OCI-LY7 (cell line): ENCODE measurements at regions not wholly inside any gene's neighbourhood (a gene's known extent, or its start where the extent isn't known, plus 50 kb on each side); places are given as distances from the start of the nearest gene placed in this dataset.

Experiments used
- BruUV-seq: library from RNA; stranded (reverse); fragments of 400-500 nt; replicated peaks from 2 replicates; lab custom pipeline; 2021; lab: Mats Ljungman, UMichigan
- CTCF ChIA-PET: fragments of 300-600 bp; sonication (Branson Sonifier 250); formaldehyde crosslinking; loops from one replicate; lab custom pipeline; 2022; ENCODE audit warnings: antibody characterized with exemption; ENCODE audit not compliant: unreplicated experiment; lab: Charles Lee
- POLR2A ChIA-PET: fragments of 300-600 bp; sonication (Branson Sonifier 250); formaldehyde crosslinking; loops from one replicate; lab custom pipeline; 2022; ENCODE audit warnings: antibody characterized with exemption; lab: Charles Lee
- DNase-seq: peaks from one replicate; pipeline ENCODE4 v3.0.0-alpha.2; 2015; ENCODE audit warnings: low spot score
- H2AFZ ChIP-seq: fragments of 200-600 bp; sonication (generic), shearing (Covaris generic); 2 replicates; pipeline ENCODE4 v1.6.1; 2014; ENCODE audit warnings: mild to moderate bottlenecking, antibody characterized with exemption, low read length, moderate library complexity
- H3K27ac ChIP-seq: fragments of 200-600 bp; sonication (generic); 2 replicates; pipeline ENCODE4 v1.5.1; 2014; ENCODE audit warnings: mixed run types, low read depth, mild to moderate bottlenecking, moderate library complexity, low read length, inconsistent platforms; ENCODE audit not compliant: poor library complexity, severe bottlenecking
- H3K36me3 ChIP-seq: fragments of 200-600 bp; sonication (generic); 2 replicates; pipeline ENCODE4 v1.6.1; 2014; ENCODE audit warnings: mild to moderate bottlenecking, antibody characterized with exemption, low read length, moderate library complexity, mixed read lengths; ENCODE audit not compliant: insufficient read depth
- H3K4me1 ChIP-seq: fragments of 200-600 bp; sonication (generic); 2 replicates; pipeline ENCODE4 v1.5.1; 2014; ENCODE audit warnings: mild to moderate bottlenecking, low read length; ENCODE audit not compliant: insufficient read depth, poor library complexity, severe bottlenecking
- H3K4me2 ChIP-seq: fragments of 200-600 bp; sonication (generic); 2 replicates; pipeline ENCODE4 v1.6.1; 2014; ENCODE audit warnings: mild to moderate bottlenecking, low read length
- H3K4me3 ChIP-seq: fragments of 200-600 bp; sonication (generic); 2 replicates; pipeline ENCODE4 v1.5.1; 2014; ENCODE audit warnings: mild to moderate bottlenecking, low read depth, low read length; ENCODE audit not compliant: poor library complexity, severe bottlenecking
- H3K79me2 ChIP-seq: fragments of 200-600 bp; sonication (generic); 2 replicates; pipeline ENCODE4 v1.6.1; 2016; ENCODE audit warnings: low read depth, mild to moderate bottlenecking, low read length, moderate library complexity, mixed read lengths; ENCODE audit not compliant: insufficient read depth
- H3K9me2 ChIP-seq: fragments of 200-600 bp; sonication (generic); 2 replicates; pipeline ENCODE4 v1.6.1; 2016; ENCODE audit warnings: mild to moderate bottlenecking, low read length, mixed read lengths; ENCODE audit not compliant: insufficient read depth
- H3K9me3 ChIP-seq: fragments of 200-600 bp; sonication (generic); 2 replicates; pipeline ENCODE4 v1.6.1; 2014; ENCODE audit warnings: mild to moderate bottlenecking, mixed run types, low read length, mixed read lengths
- H4K20me1 ChIP-seq: fragments of 200-600 bp; sonication (generic); 2 replicates; pipeline ENCODE4 v1.6.1; 2014; ENCODE audit warnings: mild to moderate bottlenecking, antibody characterized with exemption, low read length, moderate library complexity, mixed read lengths; ENCODE audit not compliant: insufficient read depth
- CTCF ChIP-seq: fragments of 200-600 bp; sonication (generic); conservative IDR thresholded peaks from 2 replicates; pipeline ENCODE4 v1.5.1; 2014; ENCODE audit warnings: mild to moderate bottlenecking, antibody characterized with exemption, low read length, moderate library complexity, mixed read lengths
- EZH2phosphoT487 ChIP-seq: fragments of 200-600 bp; sonication (generic); IDR thresholded peaks from 2 replicates; pipeline ENCODE4 v1.6.1; 2018; ENCODE audit warnings: low read depth, borderline replicate concordance, mild to moderate bottlenecking, mixed run types, antibody characterized with exemption, low read length, moderate library complexity, mixed read lengths
- intact Hi-C: fragments of 100-400 bp; cut with micrococcal nuclease; formaldehyde crosslinking; loops from one replicate; pipeline ENCODE4 v1.10.0; 2022; ENCODE audit not compliant: unreplicated experiment

- intact Hi-C loops = no loop called here
- ChIA-PET POLR2A (no interaction called here), CTCF (no interaction called here)
- TF ChIP-seq EZH2phosphoT487 (no peak), CTCF (no peak)
- no peaks in the 10 kb centered on the region for H3K36me3 ChIP-seq
- H3K4me1 ChIP-seq = no peaks in the 10 kb centered on the region
- no TSS peak for BruUV-seq
- no peak overlapping the region for H2AFZ ChIP-seq
- DNase-seq = no peak
- no peak overlapping the region for H3K27ac ChIP-seq
- H3K79me2 ChIP-seq = no peaks in the 10 kb centered on the region
- no peaks in the 10 kb centered on the region for H3K9me3 ChIP-seq
- no peaks in the 10 kb centered on the region for H4K20me1 ChIP-seq
- H3K4me2 ChIP-seq = no peak overlapping the region
- no peak overlapping the region for H3K4me3 ChIP-seq
- no peaks in the 10 kb centered on the region for H3K9me2 ChIP-seq
These were observed 985.0 kb upstream of the GOT2 start for GRCh38 chr16:59719121-59719520.

GRCh38 chr16:59707436-59708226 is 973.5 kb upstream of the GOT2 start:
- DNase-seq = no peak
- Histone ChIP-seq H3K9me2 (no peaks in the 10 kb centered on the region), H4K20me1 (no peaks in the 10 kb centered on the region), H3K4me1 (no peaks in the 10 kb centered on the region), H3K27ac (no peak overlapping the region), H3K79me2 (no peaks in the 10 kb centered on the region), H3K4me3 (no peak overlapping the region), H3K36me3 (no peaks in the 10 kb centered on the region), H3K4me2 (no peak overlapping the region), H2AFZ (no peak overlapping the region), H3K9me3 (no peaks in the 10 kb centered on the region)
- ChIA-PET CTCF (no interaction called here), POLR2A (no interaction called here)
- intact Hi-C loops = no loop called here
- BruUV-seq = no TSS peak
- no peak for TF ChIP-seq EZH2phosphoT487

- TF ChIP-seq CTCF = no peak
- no peak for TF ChIP-seq EZH2phosphoT487
- H4K20me1 ChIP-seq = no peaks in the 10 kb centered on the region
- H3K36me3 ChIP-seq = no peaks in the 10 kb centered on the region
- no peak overlapping the region for H3K27ac ChIP-seq
- H3K4me2 ChIP-seq = no peak overlapping the region
- intact Hi-C loops = no loop called here
- DNase-seq = no peak
- no peaks in the 10 kb centered on the region for H3K79me2 ChIP-seq
- H3K4me1 ChIP-seq = no peaks in the 10 kb centered on the region
- CTCF ChIA-PET = no interaction called here
- POLR2A ChIA-PET = no interaction called here
- H2AFZ ChIP-seq = no peak overlapping the region
- no peaks in the 10 kb centered on the region for H3K9me2 ChIP-seq
- H3K9me3 ChIP-seq = no peaks in the 10 kb centered on the region
- BruUV-seq = no TSS peak
- no peak overlapping the region for H3K4me3 ChIP-seq
These were observed 968.1 kb upstream of the GOT2 start for GRCh38 chr16:59701963-59702930.
